Stimulated activated CD4-positive, alpha-beta T cell treated with anti-CD3 and anti-CD28 coated beads, Interleukin-2, amount 100 ng/mL, for 48 hours (primary cell): ENCODE measurements at regions not wholly inside any gene's neighbourhood (a gene's known extent, or its start where the extent isn't known, plus 50 kb on each side); places are given as distances from the start of the nearest gene placed in this dataset.

ENCODE experiments used
- DNase-seq, 2 donors: peaks; one replicate each; pipeline ENCODE4 v3.0.0-alpha.2; 2020

GRCh38 chr2:71832388-71832787 lies 315.3 kb downstream of the CYP26B1 start:
- no peak for DNase-seq

GRCh38 chr2:71831193-71831577 lies 316.5 kb downstream of the CYP26B1 start:
- DNase-seq, result no peak

- DNase-seq, result no peak
These were observed 317.0 kb downstream of the CYP26B1 start for GRCh38 chr2:71830497-71831192.

GRCh38 chr2:71829008-71829407 lies 318.7 kb downstream of the CYP26B1 start:
- DNase-seq, result no peak

- no peak for DNase-seq
These were observed 319.7 kb downstream of the CYP26B1 start for GRCh38 chr2:71827973-71828372.

GRCh38 chr2:71827524-71827901 lies 320.1 kb downstream of the CYP26B1 start:
- no peak for DNase-seq

- DNase-seq, result no peak
These were observed 320.7 kb downstream of the CYP26B1 start for GRCh38 chr2:71826826-71827523.

- DNase-seq, result no peak
These were observed 321.4 kb downstream of the CYP26B1 start for GRCh38 chr2:71826299-71826698.

GRCh38 chr2:71824436-71824835 lies 323.2 kb downstream of the CYP26B1 start:
- DNase-seq, result no peak

GRCh38 chr2:71823526-71823925 lies 324.1 kb downstream of the CYP26B1 start:
- no peak for DNase-seq

GRCh38 chr2:71822463-71822862 lies 325.2 kb downstream of the CYP26B1 start:
- no peak for DNase-seq

GRCh38 chr2:71821856-71822255 lies 325.8 kb downstream of the CYP26B1 start:
- no peak for DNase-seq

- no peak for DNase-seq
These were observed 330.8 kb downstream of the CYP26B1 start for GRCh38 chr2:71816815-71817214.

GRCh38 chr2:71815701-71816474 lies 331.8 kb downstream of the CYP26B1 start:
- DNase-seq, result no peak

- DNase-seq, result no peak
These were observed 332.8 kb downstream of the CYP26B1 start for GRCh38 chr2:71814885-71815284.

GRCh38 chr2:71813807-71814470 lies 333.7 kb downstream of the CYP26B1 start:
- no peak for DNase-seq

- no peak for DNase-seq
These were observed 334.3 kb downstream of the CYP26B1 start for GRCh38 chr2:71813315-71813714.

- DNase-seq, result no peak
These were observed 334.9 kb downstream of the CYP26B1 start for GRCh38 chr2:71812736-71813135.

GRCh38 chr2:71811726-71812125 lies 335.9 kb downstream of the CYP26B1 start:
- DNase-seq, result no peak

- no peak for DNase-seq
These were observed 336.5 kb downstream of the CYP26B1 start for GRCh38 chr2:71811157-71811556.

GRCh38 chr2:71807581-71808451 lies 339.8 kb downstream of the CYP26B1 start:
- no peak for DNase-seq

- DNase-seq, result no peak
These were observed 341.2 kb downstream of the CYP26B1 start for GRCh38 chr2:71806432-71806831.
